ENCODE measurements at regions not wholly inside any gene's neighbourhood (a gene's known extent, or its start where the extent isn't known, plus 50 kb on each side); places are given as distances from the start of the nearest gene placed in this dataset.

- Histone ChIP-seq H3K9me2 (ENCODE audit: insufficient read depth) (no peaks in the 10 kb centered on the region), H3K9ac (no peak overlapping the region), H3K9me3 (ENCODE audit: low read depth) (no peaks in the 10 kb centered on the region), H3K36me3 (ENCODE audit: low read depth) (no peaks in the 10 kb centered on the region), H3F3A (ENCODE audit: insufficient read depth) (no peaks in the 10 kb centered on the region), H4K20me1 (ENCODE audit: insufficient read depth) (no peaks in the 10 kb centered on the region), H2AFZ (no peak overlapping the region), H3K79me2 (ENCODE audit: insufficient read depth) (no peaks in the 10 kb centered on the region), H3K4me3 (no peak overlapping the region), H3K27ac (no peak overlapping the region), H3K27me3 (replicated peaks; ENCODE audit: insufficient read depth) (no peaks in the 10 kb centered on the region), H3K4me2 (ENCODE audit: unreplicated experiment) (no peak overlapping the region), H3K4me1 (ENCODE audit: insufficient read depth) (no peaks in the 10 kb centered on the region)
- no peak for DNase-seq
- 64 to 65% methylated on average over 7 to 8 of the region's 8 CpGs for WGBS, 2 experiments (ENCODE audit: low coverage in 1 of 2, low lambda C conversion rate in 2 of 2, missing lambda C conversion rate in 2 of 2)
- TF ChIP-seq EZH2 (IDR thresholded peaks at IDR 0.05; ENCODE audit: insufficient read depth, poor library complexity, severe bottlenecking): no peak
- in situ Hi-C loops (cut with MboI): no loop called here
Observed at GRCh38 chr6:6521961-6522482, 66.5 kb upstream of the LY86 start.

GRCh38 chr6:6522709-6523108 is 65.8 kb upstream of the LY86 start:
- Histone ChIP-seq H3K4me3 (no peak overlapping the region), H2AFZ (no peak overlapping the region), H3K27me3 (replicated peaks; ENCODE audit: insufficient read depth) (no peaks in the 10 kb centered on the region), H3K9ac (no peak overlapping the region), H3K36me3 (ENCODE audit: low read depth) (no peaks in the 10 kb centered on the region), H3K79me2 (ENCODE audit: insufficient read depth) (no peaks in the 10 kb centered on the region), H4K20me1 (ENCODE audit: insufficient read depth) (no peaks in the 10 kb centered on the region), H3K27ac (no peak overlapping the region), H3K4me2 (ENCODE audit: unreplicated experiment) (no peak overlapping the region), H3K4me1 (ENCODE audit: insufficient read depth) (no peaks in the 10 kb centered on the region), H3K9me2 (ENCODE audit: insufficient read depth) (no peaks in the 10 kb centered on the region), H3K9me3 (ENCODE audit: low read depth) (no peaks in the 10 kb centered on the region), H3F3A (ENCODE audit: insufficient read depth) (no peaks in the 10 kb centered on the region)
- in situ Hi-C loops (cut with MboI): no loop called here
- no peak for DNase-seq
- 58 to 66% methylated on average over 5 of the region's 5 CpGs for WGBS, 2 experiments (ENCODE audit: low coverage in 1 of 2, low lambda C conversion rate in 2 of 2, missing lambda C conversion rate in 2 of 2)
- no peak for TF ChIP-seq EZH2phosphoT487 (IDR thresholded peaks at IDR 0.05; ENCODE audit: insufficient read depth, low read depth)

GRCh38 chr6:6524951-6525350 is 63.6 kb upstream of the LY86 start:
- H4K20me1 ChIP-seq (ENCODE audit: insufficient read depth): no peaks in the 10 kb centered on the region
- in situ Hi-C loops (cut with MboI): loop anchor here (25.0 kb wide), 2 partner anchors 463 to 1063 kb away; no protein-coding TSS in a partner anchor
- TF ChIP-seq EZH2phosphoT487 (IDR thresholded peaks at IDR 0.05; ENCODE audit: insufficient read depth, low read depth) (no peak), EZH2 (IDR thresholded peaks at IDR 0.05; ENCODE audit: insufficient read depth, poor library complexity, severe bottlenecking) (no peak)
- H3K4me3 ChIP-seq: no peak overlapping the region
- no peak overlapping the region for H2AFZ ChIP-seq
- H3K4me1 ChIP-seq (ENCODE audit: insufficient read depth): no peaks in the 10 kb centered on the region
- no peak overlapping the region for H3K9ac ChIP-seq
- no peaks in the 10 kb centered on the region for H3K36me3 ChIP-seq (ENCODE audit: low read depth)
- no peaks in the 10 kb centered on the region for H3K79me2 ChIP-seq (ENCODE audit: insufficient read depth)
- H3F3A ChIP-seq (ENCODE audit: insufficient read depth): no peaks in the 10 kb centered on the region
- H3K27ac ChIP-seq: no peak overlapping the region
- H3K27me3 ChIP-seq (replicated peaks; ENCODE audit: insufficient read depth): no peaks in the 10 kb centered on the region
- 50 to 51% methylated on average over 3 of the region's 3 CpGs for WGBS, 2 experiments (ENCODE audit: low coverage in 1 of 2, low lambda C conversion rate in 2 of 2, missing lambda C conversion rate in 2 of 2)
- no peak overlapping the region for H3K4me2 ChIP-seq (ENCODE audit: unreplicated experiment)
- H3K9me2 ChIP-seq (ENCODE audit: insufficient read depth): no peaks in the 10 kb centered on the region
- DNase-seq: no peak
- no peaks in the 10 kb centered on the region for H3K9me3 ChIP-seq (ENCODE audit: low read depth)

GRCh38 chr6:6525933-6526332 is 62.6 kb upstream of the LY86 start:
- H3K4me1 ChIP-seq (ENCODE audit: insufficient read depth): no peaks in the 10 kb centered on the region
- H3K9me2 ChIP-seq (ENCODE audit: insufficient read depth): no peaks in the 10 kb centered on the region
- no peak for DNase-seq
- H3K9ac ChIP-seq: no peak overlapping the region
- no peaks in the 10 kb centered on the region for H3F3A ChIP-seq (ENCODE audit: insufficient read depth)
- H3K9me3 ChIP-seq (ENCODE audit: low read depth): no peaks in the 10 kb centered on the region
- H3K4me3 ChIP-seq: no peak overlapping the region
- no peaks in the 10 kb centered on the region for H3K27me3 ChIP-seq (replicated peaks; ENCODE audit: insufficient read depth)
- H3K27ac ChIP-seq: no peak overlapping the region
- no peak overlapping the region for H2AFZ ChIP-seq
- no peak for TF ChIP-seq EZH2 (IDR thresholded peaks at IDR 0.05; ENCODE audit: insufficient read depth, poor library complexity, severe bottlenecking)
- no peak for TF ChIP-seq EZH2phosphoT487 (IDR thresholded peaks at IDR 0.05; ENCODE audit: insufficient read depth, low read depth)
- no peaks in the 10 kb centered on the region for H3K36me3 ChIP-seq (ENCODE audit: low read depth)
- no peaks in the 10 kb centered on the region for H4K20me1 ChIP-seq (ENCODE audit: insufficient read depth)
- no peaks in the 10 kb centered on the region for H3K79me2 ChIP-seq (ENCODE audit: insufficient read depth)
- 6% methylated on average over 2 of the region's 2 CpGs for WGBS, 2 experiments (ENCODE audit: low coverage in 1 of 2, low lambda C conversion rate in 2 of 2, missing lambda C conversion rate in 2 of 2)
- in situ Hi-C loops (cut with MboI): loop anchor here (25.0 kb wide), 2 partner anchors 464 to 1064 kb away; no protein-coding TSS in a partner anchor
- H3K4me2 ChIP-seq (ENCODE audit: unreplicated experiment): no peak overlapping the region

- WGBS, 2 experiments (ENCODE audit: low coverage in 1 of 2, low lambda C conversion rate in 2 of 2, missing lambda C conversion rate in 2 of 2): 68 to 70% methylated on average over 3 of the region's 3 CpGs
- Histone ChIP-seq H2AFZ (no peak overlapping the region), H3K9me2 (ENCODE audit: insufficient read depth) (no peaks in the 10 kb centered on the region), H3K4me2 (ENCODE audit: unreplicated experiment) (no peak overlapping the region), H4K20me1 (ENCODE audit: insufficient read depth) (no peaks in the 10 kb centered on the region), H3F3A (ENCODE audit: insufficient read depth) (no peaks in the 10 kb centered on the region), H3K79me2 (ENCODE audit: insufficient read depth) (no peaks in the 10 kb centered on the region), H3K9me3 (ENCODE audit: low read depth) (no peaks in the 10 kb centered on the region), H3K27me3 (replicated peaks; ENCODE audit: insufficient read depth) (no peaks in the 10 kb centered on the region), H3K27ac (no peak overlapping the region), H3K4me1 (ENCODE audit: insufficient read depth) (no peaks in the 10 kb centered on the region), H3K9ac (no peak overlapping the region), H3K36me3 (ENCODE audit: low read depth) (no peaks in the 10 kb centered on the region), H3K4me3 (no peak overlapping the region)
- in situ Hi-C loops (cut with MboI): loop anchor here (25.0 kb wide), 2 partner anchors 467 to 1067 kb away; no protein-coding TSS in a partner anchor
- DNase-seq: no peak
- TF ChIP-seq EZH2phosphoT487 (IDR thresholded peaks at IDR 0.05; ENCODE audit: insufficient read depth, low read depth) (no peak), EZH2 (IDR thresholded peaks at IDR 0.05; ENCODE audit: insufficient read depth, poor library complexity, severe bottlenecking) (no peak)
Observed at GRCh38 chr6:6529275-6529674, 59.2 kb upstream of the LY86 start.
